ENCODE measurements at regions not wholly inside any gene's neighbourhood (a gene's known extent, or its start where the extent isn't known, plus 50 kb on each side); places are given as distances from the start of the nearest gene placed in this dataset.

DNA sequence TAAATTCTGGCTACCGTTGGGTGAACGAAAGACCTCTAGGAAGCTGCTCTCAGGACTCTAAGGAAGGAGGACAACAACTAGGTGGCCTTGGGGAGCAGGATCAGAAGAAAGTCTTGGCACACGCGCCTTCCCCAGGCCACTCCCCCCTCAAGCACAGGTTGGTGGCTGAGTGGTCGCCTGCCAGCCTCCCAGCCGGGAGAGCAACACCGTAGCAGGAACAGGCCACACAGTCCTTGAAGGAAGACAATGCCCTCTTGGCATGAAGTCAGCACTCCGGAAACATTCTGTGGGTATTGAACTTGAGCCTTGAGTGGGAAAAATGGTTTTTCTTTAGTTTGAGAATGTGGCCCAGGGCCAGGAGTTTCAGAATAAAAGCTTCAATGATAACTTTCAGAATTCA, 87.4 kb upstream of the AGAP1 start:
- DNase-seq (ENCODE audit: low spot score, unreplicated experiment): no peak
- Mint-ChIP-seq H3K36me3 (ENCODE audit: insufficient read depth) (no peaks in the 10 kb centered on the region), H3K4me1 (ENCODE audit: low read depth) (peaks cover 30% of the 10 kb centered on the region), H3K9me3 (ENCODE audit: low read depth) (no peaks in the 10 kb centered on the region), H3K27ac (peak overlapping the region; percentile 91), H3K4me3 (ENCODE audit: low read depth) (no peak overlapping the region), H3K27me3 (no peaks in the 10 kb centered on the region)
- TF ChIP-seq, protein P1, sequence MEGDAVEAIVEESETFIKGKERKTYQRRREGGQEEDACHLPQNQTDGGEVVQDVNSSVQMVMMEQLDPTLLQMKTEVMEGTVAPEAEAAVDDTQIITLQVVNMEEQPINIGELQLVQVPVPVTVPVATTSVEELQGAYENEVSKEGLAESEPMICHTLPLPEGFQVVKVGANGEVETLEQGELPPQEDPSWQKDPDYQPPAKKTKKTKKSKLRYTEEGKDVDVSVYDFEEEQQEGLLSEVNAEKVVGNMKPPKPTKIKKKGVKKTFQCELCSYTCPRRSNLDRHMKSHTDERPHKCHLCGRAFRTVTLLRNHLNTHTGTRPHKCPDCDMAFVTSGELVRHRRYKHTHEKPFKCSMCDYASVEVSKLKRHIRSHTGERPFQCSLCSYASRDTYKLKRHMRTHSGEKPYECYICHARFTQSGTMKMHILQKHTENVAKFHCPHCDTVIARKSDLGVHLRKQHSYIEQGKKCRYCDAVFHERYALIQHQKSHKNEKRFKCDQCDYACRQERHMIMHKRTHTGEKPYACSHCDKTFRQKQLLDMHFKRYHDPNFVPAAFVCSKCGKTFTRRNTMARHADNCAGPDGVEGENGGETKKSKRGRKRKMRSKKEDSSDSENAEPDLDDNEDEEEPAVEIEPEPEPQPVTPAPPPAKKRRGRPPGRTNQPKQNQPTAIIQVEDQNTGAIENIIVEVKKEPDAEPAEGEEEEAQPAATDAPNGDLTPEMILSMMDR (IDR thresholded peaks at IDR 0.05; ENCODE audit: unreplicated experiment): no peak

DNA sequence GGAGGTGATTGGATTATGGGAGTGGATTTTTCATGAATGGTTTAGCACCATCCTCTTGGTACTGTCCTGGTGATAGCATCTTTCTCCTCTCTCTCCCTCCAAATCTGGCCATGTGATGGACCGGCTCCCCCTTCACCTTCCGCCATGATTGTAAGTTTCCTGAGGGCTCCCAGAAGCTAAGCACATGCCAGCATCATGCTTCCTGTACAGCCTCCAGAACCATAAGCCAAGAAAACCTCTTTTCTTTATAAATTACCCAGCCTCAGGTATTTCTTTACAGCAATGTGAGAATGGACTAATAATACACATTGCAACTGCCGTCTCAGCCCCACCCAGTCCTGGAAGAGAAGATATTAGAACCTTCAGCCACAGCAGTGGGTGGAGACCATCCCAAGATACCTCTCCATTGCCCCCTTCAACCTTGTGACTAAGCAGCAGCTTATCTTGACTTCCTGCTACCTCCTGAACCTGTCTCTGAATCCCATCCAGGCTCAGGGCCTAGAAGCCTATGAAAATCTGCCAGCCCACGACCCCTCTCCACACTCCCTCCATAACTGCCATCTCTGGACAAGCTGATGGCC, 81.8 kb upstream of the AGAP1 start:
- H3K27ac Mint-ChIP-seq: no peak overlapping the region
- no peaks in the 10 kb centered on the region for H3K27me3 Mint-ChIP-seq
- TF ChIP-seq, protein P1 (IDR thresholded peaks at IDR 0.05; ENCODE audit: unreplicated experiment): no peak
- H3K36me3 Mint-ChIP-seq (ENCODE audit: insufficient read depth): no peaks in the 10 kb centered on the region
- no peak for DNase-seq (ENCODE audit: low spot score, unreplicated experiment)
- no peak overlapping the region for H3K4me3 Mint-ChIP-seq (ENCODE audit: low read depth)
- H3K4me1 Mint-ChIP-seq (ENCODE audit: low read depth): peaks cover 8% of the 10 kb centered on the region
- no peaks in the 10 kb centered on the region for H3K9me3 Mint-ChIP-seq (ENCODE audit: low read depth)

DNA sequence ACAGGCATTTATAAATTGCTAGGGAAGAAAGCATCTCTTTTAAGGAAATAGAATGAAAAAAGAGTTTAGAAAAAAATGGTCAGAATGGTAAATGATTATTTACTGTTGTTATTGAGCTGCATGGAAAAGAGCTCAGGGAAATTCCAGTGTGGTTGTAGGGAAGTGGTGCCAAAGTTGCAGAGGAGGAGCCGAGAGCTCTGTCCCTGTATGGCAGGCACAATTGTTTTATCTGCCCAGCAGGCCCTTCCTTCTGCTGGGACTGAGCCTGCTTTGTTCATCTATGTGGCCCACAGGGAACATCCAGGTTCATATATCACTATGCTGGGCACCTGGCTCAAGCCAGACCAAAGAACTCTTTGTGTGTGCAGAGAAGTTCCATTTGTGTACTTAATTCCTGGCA, 80.8 kb upstream of the AGAP1 start:
- DNase-seq (ENCODE audit: low spot score, unreplicated experiment): no peak
- TF ChIP-seq, protein P1 (IDR thresholded peaks at IDR 0.05; ENCODE audit: unreplicated experiment): no peak
- Mint-ChIP-seq H3K4me1 (ENCODE audit: low read depth) (peaks cover 11% of the 10 kb centered on the region), H3K9me3 (ENCODE audit: low read depth) (no peaks in the 10 kb centered on the region), H3K36me3 (ENCODE audit: insufficient read depth) (no peaks in the 10 kb centered on the region), H3K27ac (no peak overlapping the region), H3K27me3 (no peaks in the 10 kb centered on the region), H3K4me3 (ENCODE audit: low read depth) (no peak overlapping the region)

DNA sequence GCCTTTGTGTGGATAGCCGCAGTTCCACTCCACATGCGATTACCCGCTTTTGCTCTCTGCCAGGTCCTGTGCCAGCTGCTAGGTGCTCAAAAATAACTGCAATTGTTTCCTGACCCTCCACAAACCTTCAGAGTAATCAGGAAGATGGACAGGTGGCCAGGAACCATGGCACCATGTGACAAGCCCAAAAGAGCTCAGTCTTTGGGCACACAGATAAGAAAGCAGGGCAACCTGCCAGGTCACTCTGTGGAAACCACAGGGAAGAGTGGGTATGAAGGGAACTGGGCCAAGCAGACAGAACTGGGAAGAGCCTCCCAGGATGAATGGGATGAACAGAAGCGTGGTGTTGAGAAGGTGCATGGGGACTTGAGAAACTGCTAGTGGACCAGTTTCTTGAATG, 79.4 kb upstream of the AGAP1 start:
- H3K36me3 Mint-ChIP-seq (ENCODE audit: insufficient read depth): no peaks in the 10 kb centered on the region
- no peaks in the 10 kb centered on the region for H3K9me3 Mint-ChIP-seq (ENCODE audit: low read depth)
- H3K27me3 Mint-ChIP-seq: no peaks in the 10 kb centered on the region
- DNase-seq (ENCODE audit: low spot score, unreplicated experiment): no peak
- no peak overlapping the region for H3K4me3 Mint-ChIP-seq (ENCODE audit: low read depth)
- TF ChIP-seq, protein P1 (IDR thresholded peaks at IDR 0.05; ENCODE audit: unreplicated experiment): no peak
- no peak overlapping the region for H3K27ac Mint-ChIP-seq
- peaks cover 7% of the 10 kb centered on the region for H3K4me1 Mint-ChIP-seq (ENCODE audit: low read depth)

DNA sequence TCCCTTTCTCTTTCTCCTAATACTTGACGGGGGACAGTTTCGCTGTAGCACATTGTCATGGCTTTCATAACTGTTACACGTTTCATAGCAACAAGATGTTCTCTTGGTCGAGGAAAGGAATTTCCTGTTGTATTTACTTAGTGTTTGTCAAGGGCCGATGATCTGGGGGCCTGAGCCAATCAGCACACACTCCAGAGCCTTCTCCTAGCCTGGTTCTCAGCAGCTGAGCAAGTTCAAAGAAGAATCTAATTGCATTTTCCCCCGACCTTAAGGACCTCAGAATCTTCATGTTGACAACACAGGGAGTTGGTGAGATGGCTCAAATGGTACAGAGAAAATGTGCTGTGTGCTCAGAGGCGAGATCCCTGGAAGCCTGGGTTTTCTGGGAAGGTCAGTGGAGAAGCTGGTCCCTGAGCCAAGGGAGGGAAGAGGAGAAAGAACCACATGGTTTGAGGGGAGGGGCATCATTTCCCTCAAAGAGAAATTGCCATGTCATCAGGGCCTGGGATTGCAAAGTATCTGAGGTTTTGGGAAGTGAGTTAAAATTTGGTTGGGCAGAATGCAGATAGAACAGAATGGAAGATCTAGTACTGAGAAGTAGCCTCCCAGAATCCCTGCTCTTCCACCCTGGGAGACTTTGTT, 76.9 kb upstream of the AGAP1 start:
- Mint-ChIP-seq H3K36me3 (ENCODE audit: insufficient read depth) (no peaks in the 10 kb centered on the region), H3K4me3 (ENCODE audit: low read depth) (no peak overlapping the region), H3K27ac (no peak overlapping the region), H3K27me3 (no peaks in the 10 kb centered on the region), H3K9me3 (ENCODE audit: low read depth) (no peaks in the 10 kb centered on the region), H3K4me1 (ENCODE audit: low read depth) (peaks cover 7% of the 10 kb centered on the region)
- TF ChIP-seq, protein P1 (IDR thresholded peaks at IDR 0.05; ENCODE audit: unreplicated experiment): no peak
- no peak for DNase-seq (ENCODE audit: low spot score, unreplicated experiment)
